ENCODE measurements at regions not wholly inside any gene's neighbourhood (a gene's known extent, or its start where the extent isn't known, plus 50 kb on each side); places are given as distances from the start of the nearest gene placed in this dataset.

- no peak for TF ChIP-seq CTCF (IDR thresholded peaks at IDR 0.05; ENCODE audit: insufficient read depth, low read depth, low read length)
Observed at GRCh38 chr5:123261752-123262151, 161.5 kb downstream of the CEP120 start.

GRCh38 chr5:123249446-123249845 is 160.4 kb downstream of the PRDM6 start:
- TF ChIP-seq CTCF (IDR thresholded peaks at IDR 0.05; ENCODE audit: insufficient read depth, low read depth, low read length) = no peak
- H3K4me3 ChIP-seq (ENCODE audit: low read depth, low read length) = no peak overlapping the region
- no peak for DNase-seq (ENCODE audit: low read depth)

More at GRCh38 chr5:123261752-123262151, 161.5 kb downstream of the CEP120 start:
- DNase-seq (ENCODE audit: low read depth) = no peak
- no peak overlapping the region for H3K4me3 ChIP-seq (ENCODE audit: low read depth, low read length)

GRCh38 chr5:123245689-123246088 is 156.6 kb downstream of the PRDM6 start:
- DNase-seq (ENCODE audit: low read depth) = no peak
- TF ChIP-seq CTCF (IDR thresholded peaks at IDR 0.05; ENCODE audit: insufficient read depth, low read depth, low read length) = no peak
- no peak overlapping the region for H3K4me3 ChIP-seq (ENCODE audit: low read depth, low read length)

GRCh38 chr5:123244458-123244857 is 155.4 kb downstream of the PRDM6 start:
- no peak for DNase-seq (ENCODE audit: low read depth)
- no peak for TF ChIP-seq CTCF (IDR thresholded peaks at IDR 0.05; ENCODE audit: insufficient read depth, low read depth, low read length)
- H3K4me3 ChIP-seq (ENCODE audit: low read depth, low read length) = no peak overlapping the region
